ENCODE measurements at regions not wholly inside any gene's neighbourhood (a gene's known extent, or its start where the extent isn't known, plus 50 kb on each side); places are given as distances from the start of the nearest gene placed in this dataset.

DNA sequence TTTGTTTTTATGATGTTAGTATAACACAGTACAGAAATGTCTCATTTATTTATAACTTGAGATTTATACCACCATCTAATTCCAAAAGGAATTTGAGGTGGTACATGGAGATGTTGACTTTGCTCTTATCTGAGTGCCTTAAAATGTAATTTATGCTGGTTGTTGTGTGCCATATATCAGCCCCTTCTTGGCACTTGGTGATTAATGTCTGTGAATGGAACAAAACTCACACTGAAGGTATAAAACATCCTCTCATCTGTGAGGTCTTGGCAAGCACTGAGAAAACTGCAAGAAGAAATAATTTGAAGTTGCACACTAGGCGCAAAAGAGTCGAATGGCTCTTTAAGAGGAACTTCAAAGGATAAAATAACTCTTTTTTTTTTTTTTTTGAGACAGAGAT is 240.4 kb downstream of the B3GLCT start:
- Histone ChIP-seq H2AFZ (ENCODE audit: low read length) (no peak overlapping the region), H3K4me3 (replicated peaks in 1 of 4; ENCODE audit: control extremely low read depth in 1 of 4, insufficient read depth in 1 of 4, low read depth in 3 of 4, low read length in 4 of 4) (no peak overlapping the region), H4K20me1 (ENCODE audit: control insufficient read depth, extremely low read depth, insufficient read depth, low read length) (no peaks in the 10 kb centered on the region), H3K79me2 (ENCODE audit: control insufficient read depth, insufficient read depth, low read length) (no peaks in the 10 kb centered on the region), H3K4me1 (ENCODE audit: control insufficient read depth, extremely low read depth, insufficient read depth, low read length) (no peaks in the 10 kb centered on the region), H3K4me2 (ENCODE audit: extremely low read depth, insufficient read depth, low read length) (no peak overlapping the region), H3K9me3 (ENCODE audit: control insufficient read depth, insufficient read depth, low read depth, low read length) (no peaks in the 10 kb centered on the region), H3K27ac (ENCODE audit: insufficient read depth, low read length) (no peak overlapping the region), H3K36me3 (ENCODE audit: control insufficient read depth, insufficient read depth, low read length) (no peaks in the 10 kb centered on the region), H3K9ac (ENCODE audit: insufficient read depth, low read length) (no peak overlapping the region), H3K27me3 (ENCODE audit: control insufficient read depth, insufficient read depth, low read length) (peaks cover 5% of the 10 kb centered on the region)
- no peak for DNase-seq (ENCODE audit: low read depth in 2 of 2)
- no peak for TF ChIP-seq EZH2 (IDR thresholded peaks at IDR 0.05; ENCODE audit: low read length, missing control alignments)
- TF ChIP-seq, protein P1, sequence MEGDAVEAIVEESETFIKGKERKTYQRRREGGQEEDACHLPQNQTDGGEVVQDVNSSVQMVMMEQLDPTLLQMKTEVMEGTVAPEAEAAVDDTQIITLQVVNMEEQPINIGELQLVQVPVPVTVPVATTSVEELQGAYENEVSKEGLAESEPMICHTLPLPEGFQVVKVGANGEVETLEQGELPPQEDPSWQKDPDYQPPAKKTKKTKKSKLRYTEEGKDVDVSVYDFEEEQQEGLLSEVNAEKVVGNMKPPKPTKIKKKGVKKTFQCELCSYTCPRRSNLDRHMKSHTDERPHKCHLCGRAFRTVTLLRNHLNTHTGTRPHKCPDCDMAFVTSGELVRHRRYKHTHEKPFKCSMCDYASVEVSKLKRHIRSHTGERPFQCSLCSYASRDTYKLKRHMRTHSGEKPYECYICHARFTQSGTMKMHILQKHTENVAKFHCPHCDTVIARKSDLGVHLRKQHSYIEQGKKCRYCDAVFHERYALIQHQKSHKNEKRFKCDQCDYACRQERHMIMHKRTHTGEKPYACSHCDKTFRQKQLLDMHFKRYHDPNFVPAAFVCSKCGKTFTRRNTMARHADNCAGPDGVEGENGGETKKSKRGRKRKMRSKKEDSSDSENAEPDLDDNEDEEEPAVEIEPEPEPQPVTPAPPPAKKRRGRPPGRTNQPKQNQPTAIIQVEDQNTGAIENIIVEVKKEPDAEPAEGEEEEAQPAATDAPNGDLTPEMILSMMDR (conservative IDR thresholded peaks at IDR 0.05 in 1 of 2, IDR thresholded peaks at IDR 0.05 in 1 of 2; ENCODE audit: low read depth in 1 of 2, low read length in 2 of 2): no peak

DNA sequence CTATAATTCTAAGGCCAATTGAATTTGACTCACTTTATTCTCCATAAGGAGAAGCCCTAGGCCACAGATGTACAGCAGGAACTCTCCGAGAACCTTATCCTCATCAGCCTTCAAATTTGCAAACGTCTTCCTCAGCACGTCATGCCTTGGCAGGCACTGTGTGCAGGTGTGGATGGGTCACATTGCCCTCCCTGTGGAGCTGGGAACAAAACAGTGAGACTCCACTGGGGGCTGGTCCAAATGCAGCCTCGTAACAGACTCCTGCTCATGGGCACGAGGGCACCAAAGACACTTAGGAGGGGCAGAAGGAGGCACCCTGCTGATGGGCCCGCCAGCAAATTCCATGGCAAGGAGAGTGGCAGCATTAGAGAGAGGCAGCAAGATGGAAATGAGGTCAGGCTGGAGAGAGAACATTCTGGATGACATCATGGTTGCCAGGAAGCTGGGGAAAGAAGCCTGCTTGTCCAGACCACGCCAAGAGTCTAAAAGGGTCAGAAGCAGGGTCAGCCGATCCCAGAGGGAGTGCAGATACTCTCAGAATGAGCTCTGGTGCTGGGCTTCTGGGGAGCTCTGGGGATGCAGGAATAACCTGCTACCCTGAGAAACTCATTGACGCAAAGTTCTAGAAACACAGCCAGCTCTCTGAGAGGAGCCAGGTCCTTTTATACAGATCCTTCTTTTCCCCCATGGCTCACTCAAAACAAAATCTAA is 242.2 kb downstream of the B3GLCT start:
- no peak for DNase-seq (ENCODE audit: low read depth in 2 of 2)
- Histone ChIP-seq H3K36me3 (ENCODE audit: control insufficient read depth, insufficient read depth, low read length) (no peaks in the 10 kb centered on the region), H3K4me1 (ENCODE audit: control insufficient read depth, extremely low read depth, insufficient read depth, low read length) (no peaks in the 10 kb centered on the region), H3K4me3 (replicated peaks in 1 of 4; ENCODE audit: control extremely low read depth in 1 of 4, insufficient read depth in 1 of 4, low read depth in 3 of 4, low read length in 4 of 4) (no peak overlapping the region), H3K79me2 (ENCODE audit: control insufficient read depth, insufficient read depth, low read length) (no peaks in the 10 kb centered on the region), H3K9me3 (ENCODE audit: control insufficient read depth, insufficient read depth, low read depth, low read length) (no peaks in the 10 kb centered on the region), H3K27me3 (ENCODE audit: control insufficient read depth, insufficient read depth, low read length) (peaks cover 5% of the 10 kb centered on the region), H2AFZ (ENCODE audit: low read length) (no peak overlapping the region), H3K27ac (ENCODE audit: insufficient read depth, low read length) (no peak overlapping the region), H4K20me1 (ENCODE audit: control insufficient read depth, extremely low read depth, insufficient read depth, low read length) (no peaks in the 10 kb centered on the region), H3K9ac (ENCODE audit: insufficient read depth, low read length) (no peak overlapping the region), H3K4me2 (ENCODE audit: extremely low read depth, insufficient read depth, low read length) (no peak overlapping the region)
- TF ChIP-seq, protein P1 (conservative IDR thresholded peaks at IDR 0.05 in 1 of 2, IDR thresholded peaks at IDR 0.05 in 1 of 2; ENCODE audit: low read depth in 1 of 2, low read length in 2 of 2): no peak
- no peak for TF ChIP-seq EZH2 (IDR thresholded peaks at IDR 0.05; ENCODE audit: low read length, missing control alignments)

GRCh38 chr13:31442571-31442970 is 242.8 kb downstream of the B3GLCT start:
- H3K36me3 ChIP-seq (ENCODE audit: control insufficient read depth, insufficient read depth, low read length): no peaks in the 10 kb centered on the region
- TF ChIP-seq EZH2 (IDR thresholded peaks at IDR 0.05; ENCODE audit: low read length, missing control alignments): no peak
- TF ChIP-seq, protein P1 (conservative IDR thresholded peaks at IDR 0.05 in 1 of 2, IDR thresholded peaks at IDR 0.05 in 1 of 2; ENCODE audit: low read depth in 1 of 2, low read length in 2 of 2): no peak

More at GRCh38 chr13:31442571-31442970, 242.8 kb downstream of the B3GLCT start:
- Histone ChIP-seq H3K9me3 (ENCODE audit: control insufficient read depth, insufficient read depth, low read depth, low read length) (no peaks in the 10 kb centered on the region), H3K4me1 (ENCODE audit: control insufficient read depth, extremely low read depth, insufficient read depth, low read length) (no peaks in the 10 kb centered on the region), H2AFZ (ENCODE audit: low read length) (no peak overlapping the region), H3K79me2 (ENCODE audit: control insufficient read depth, insufficient read depth, low read length) (no peaks in the 10 kb centered on the region), H3K9ac (ENCODE audit: insufficient read depth, low read length) (no peak overlapping the region), H3K27me3 (ENCODE audit: control insufficient read depth, insufficient read depth, low read length) (peaks cover 5% of the 10 kb centered on the region), H3K27ac (ENCODE audit: insufficient read depth, low read length) (no peak overlapping the region), H4K20me1 (ENCODE audit: control insufficient read depth, extremely low read depth, insufficient read depth, low read length) (no peaks in the 10 kb centered on the region), H3K4me2 (ENCODE audit: extremely low read depth, insufficient read depth, low read length) (no peak overlapping the region), H3K4me3 (replicated peaks in 1 of 4; ENCODE audit: control extremely low read depth in 1 of 4, insufficient read depth in 1 of 4, low read depth in 3 of 4, low read length in 4 of 4) (no peak overlapping the region)
- DNase-seq (ENCODE audit: low read depth in 2 of 2): no peak

Measured in fibroblast of lung (primary cell).